ENCODE measurements at regions not wholly inside any gene's neighbourhood (a gene's known extent, or its start where the extent isn't known, plus 50 kb on each side); places are given as distances from the start of the nearest gene placed in this dataset.

GRCh38 chr9:71607461-71607881 is 160.8 kb downstream of the CEMIP2 start:
- TF ChIP-seq MYC (IDR thresholded peaks at IDR 0.05; ENCODE audit: low read depth, low read length) (no peak), POLR2A (IDR thresholded peaks at IDR 0.05; ENCODE audit: low read depth, low read length) (no peak), CTCF (IDR thresholded peaks at IDR 0.05; ENCODE audit: extremely low read depth in 1 of 2, insufficient read depth in 1 of 2, low read depth in 1 of 2, low read length in 2 of 2) (no peak), EZH2 (IDR thresholded peaks at IDR 0.05; ENCODE audit: borderline replicate concordance, low read depth, low read length, severe bottlenecking) (no peak), POLR2AphosphoS5 (IDR thresholded peaks at IDR 0.05; ENCODE audit: insufficient read depth, low read depth, low read length) (no peak)
- TF ChIP-seq, protein P1, sequence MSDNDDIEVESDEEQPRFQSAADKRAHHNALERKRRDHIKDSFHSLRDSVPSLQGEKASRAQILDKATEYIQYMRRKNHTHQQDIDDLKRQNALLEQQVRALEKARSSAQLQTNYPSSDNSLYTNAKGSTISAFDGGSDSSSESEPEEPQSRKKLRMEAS (IDR thresholded peaks at IDR 0.05; ENCODE audit: insufficient read depth, insufficient read length), result no peak

All from endothelial cell of umbilical vein (primary cell).